ENCODE measurements at regions not wholly inside any gene's neighbourhood (a gene's known extent, or its start where the extent isn't known, plus 50 kb on each side); places are given as distances from the start of the nearest gene placed in this dataset.

GRCh38 chr15:69575387-69575786 lies 122.8 kb downstream of the RPLP1 start:
- TF ChIP-seq GATA2 (IDR thresholded peaks at IDR 0.05; ENCODE audit: low read depth, low read length) (no peak), GATA3 (IDR thresholded peaks at IDR 0.05; ENCODE audit: low read depth, low read length) (no peak)
